WERI-Rb-1 (cell line): ENCODE measurements at regions not wholly inside any gene's neighbourhood (a gene's known extent, or its start where the extent isn't known, plus 50 kb on each side); places are given as distances from the start of the nearest gene placed in this dataset.
A peak's percentile ranks its signal among the peaks of the same experiment; 100 is the strongest.

Experiments used
- DNase-seq: peaks from one replicate; pipeline ENCODE4 v3.0.0-alpha.2; 2020
- H3K27ac ChIP-seq: fragments of 250-450 bp; sonication (Bioruptor Pico); 2 replicates; pipeline ENCODE4 v1.5.1; 2020; ENCODE audit warnings: mild to moderate bottlenecking, moderate library complexity
- H3K27me3 ChIP-seq: fragments of 250-450 bp; sonication (Bioruptor Pico); 2 replicates; pipeline ENCODE4 v1.5.1; 2021; ENCODE audit warnings: mild to moderate bottlenecking, low read depth, moderate library complexity; ENCODE audit not compliant: insufficient read depth, severe bottlenecking
- H3K36me3 ChIP-seq: fragments of 250-450 bp; sonication (Bioruptor Pico); 2 replicates; pipeline ENCODE4 v1.5.1; 2020; ENCODE audit warnings: mild to moderate bottlenecking, moderate library complexity
- H3K4me3 ChIP-seq: 2 replicates; pipeline ENCODE4 v1.5.1; 2011; ENCODE audit warnings: low read depth, mild to moderate bottlenecking, control low read depth, low read length
- H3K9me3 ChIP-seq: fragments of 250-450 bp; sonication (Bioruptor Pico); 2 replicates; pipeline ENCODE4 v1.5.1; 2021; ENCODE audit warnings: mild to moderate bottlenecking, moderate library complexity; ENCODE audit not compliant: severe bottlenecking
- TF ChIP-seq, protein P1 (sequence below): IDR thresholded peaks from 2 replicates; pipeline ENCODE4 v1.5.1; 2011; ENCODE audit warnings: low read depth, mild to moderate bottlenecking, control low read depth, inconsistent platforms, low read length

DNA sequence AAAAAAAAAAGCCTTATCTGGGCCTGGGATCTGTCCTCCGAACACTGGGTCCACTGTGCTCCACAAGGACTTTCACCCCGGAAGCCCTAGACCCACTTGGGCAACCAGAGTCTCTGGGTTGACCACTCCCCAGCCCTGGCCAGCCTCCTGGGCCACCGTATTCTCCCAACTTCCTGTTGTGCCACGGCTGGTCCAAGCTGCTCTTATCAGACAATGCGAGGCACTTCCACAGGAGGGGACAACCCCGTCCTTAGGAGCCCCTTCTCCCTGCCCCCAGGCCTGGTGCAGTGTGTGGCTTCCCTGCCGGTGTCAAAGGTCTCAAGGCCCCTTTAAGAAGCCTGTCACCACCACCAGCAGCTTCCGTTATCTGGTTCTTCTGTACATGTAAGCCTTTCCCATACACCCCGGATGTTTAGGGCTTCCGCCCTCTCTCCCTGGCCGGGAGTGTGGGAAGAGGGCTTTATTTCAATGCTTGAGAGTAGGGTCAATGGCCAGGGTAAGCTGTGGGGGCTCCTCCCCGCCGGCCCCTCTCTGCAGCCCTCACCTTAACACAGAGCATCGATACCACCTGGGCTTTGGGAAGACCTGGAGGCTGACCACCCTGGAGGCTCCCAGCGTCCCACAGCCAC lies 313.0 kb downstream of the SEC14L1 start:
- no peak for DNase-seq
- no peaks in the 10 kb centered on the region for H3K27me3 ChIP-seq
- 0 out of 2 replicates have a peak overlapping the region, but pooled peaks have one; percentile 4 for H3K27ac ChIP-seq
- no peak overlapping the region for H3K4me3 ChIP-seq
- TF ChIP-seq, protein P1, sequence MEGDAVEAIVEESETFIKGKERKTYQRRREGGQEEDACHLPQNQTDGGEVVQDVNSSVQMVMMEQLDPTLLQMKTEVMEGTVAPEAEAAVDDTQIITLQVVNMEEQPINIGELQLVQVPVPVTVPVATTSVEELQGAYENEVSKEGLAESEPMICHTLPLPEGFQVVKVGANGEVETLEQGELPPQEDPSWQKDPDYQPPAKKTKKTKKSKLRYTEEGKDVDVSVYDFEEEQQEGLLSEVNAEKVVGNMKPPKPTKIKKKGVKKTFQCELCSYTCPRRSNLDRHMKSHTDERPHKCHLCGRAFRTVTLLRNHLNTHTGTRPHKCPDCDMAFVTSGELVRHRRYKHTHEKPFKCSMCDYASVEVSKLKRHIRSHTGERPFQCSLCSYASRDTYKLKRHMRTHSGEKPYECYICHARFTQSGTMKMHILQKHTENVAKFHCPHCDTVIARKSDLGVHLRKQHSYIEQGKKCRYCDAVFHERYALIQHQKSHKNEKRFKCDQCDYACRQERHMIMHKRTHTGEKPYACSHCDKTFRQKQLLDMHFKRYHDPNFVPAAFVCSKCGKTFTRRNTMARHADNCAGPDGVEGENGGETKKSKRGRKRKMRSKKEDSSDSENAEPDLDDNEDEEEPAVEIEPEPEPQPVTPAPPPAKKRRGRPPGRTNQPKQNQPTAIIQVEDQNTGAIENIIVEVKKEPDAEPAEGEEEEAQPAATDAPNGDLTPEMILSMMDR: no peak
- H3K36me3 ChIP-seq: peaks cover 51% of the 10 kb centered on the region
- H3K9me3 ChIP-seq: no peaks in the 10 kb centered on the region

DNA sequence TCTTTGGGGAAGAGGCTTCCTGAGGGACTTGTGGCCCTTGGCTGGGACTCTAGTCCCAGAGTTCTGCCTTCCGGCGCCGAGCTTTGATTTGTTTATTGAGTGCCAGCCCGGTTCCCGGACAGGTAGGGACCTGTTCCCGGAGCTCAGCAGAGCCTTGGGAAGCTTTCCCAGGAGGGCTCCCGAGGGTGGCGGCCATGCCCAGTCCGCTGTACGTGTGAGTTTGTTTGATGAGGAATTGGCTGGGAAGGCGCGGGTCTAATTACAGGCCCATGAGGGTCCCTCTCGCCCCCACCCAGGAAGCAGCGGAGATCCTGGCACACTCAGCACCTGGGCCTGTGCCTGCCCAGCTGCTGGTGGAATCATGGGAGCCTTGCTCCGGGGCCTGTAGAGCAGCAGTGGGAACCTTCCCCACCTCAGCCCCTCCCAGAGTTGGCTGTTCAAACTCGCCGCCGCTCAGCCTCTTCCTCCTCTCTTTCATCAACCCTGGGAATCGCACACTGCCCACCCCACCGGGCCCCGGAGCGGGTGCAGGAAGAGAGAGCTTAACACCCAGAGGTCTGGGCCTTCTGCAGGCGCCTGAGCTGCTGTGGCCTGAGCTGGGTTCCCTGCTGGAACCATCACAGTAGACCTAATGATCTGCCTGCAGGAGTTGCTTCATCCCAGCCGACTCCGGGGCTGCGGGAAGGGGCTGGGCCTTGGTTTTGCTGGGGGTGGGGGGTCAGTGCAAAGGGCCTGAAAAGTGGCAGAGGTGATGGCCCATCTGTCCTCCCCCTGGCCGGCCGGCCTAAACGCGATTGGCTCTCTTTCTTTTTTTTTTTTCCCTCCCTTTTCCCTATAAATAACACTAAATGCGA lies 313.7 kb downstream of the SEC14L1 start:
- Histone ChIP-seq H3K27me3 (no peaks in the 10 kb centered on the region), H3K36me3 (peaks cover 50% of the 10 kb centered on the region), H3K9me3 (no peaks in the 10 kb centered on the region), H3K4me3 (no peak overlapping the region), H3K27ac (no peak overlapping the region; the same call in 1 of the 2 replicates)
- TF ChIP-seq, protein P1: no peak
- DNase-seq: no peak

DNA sequence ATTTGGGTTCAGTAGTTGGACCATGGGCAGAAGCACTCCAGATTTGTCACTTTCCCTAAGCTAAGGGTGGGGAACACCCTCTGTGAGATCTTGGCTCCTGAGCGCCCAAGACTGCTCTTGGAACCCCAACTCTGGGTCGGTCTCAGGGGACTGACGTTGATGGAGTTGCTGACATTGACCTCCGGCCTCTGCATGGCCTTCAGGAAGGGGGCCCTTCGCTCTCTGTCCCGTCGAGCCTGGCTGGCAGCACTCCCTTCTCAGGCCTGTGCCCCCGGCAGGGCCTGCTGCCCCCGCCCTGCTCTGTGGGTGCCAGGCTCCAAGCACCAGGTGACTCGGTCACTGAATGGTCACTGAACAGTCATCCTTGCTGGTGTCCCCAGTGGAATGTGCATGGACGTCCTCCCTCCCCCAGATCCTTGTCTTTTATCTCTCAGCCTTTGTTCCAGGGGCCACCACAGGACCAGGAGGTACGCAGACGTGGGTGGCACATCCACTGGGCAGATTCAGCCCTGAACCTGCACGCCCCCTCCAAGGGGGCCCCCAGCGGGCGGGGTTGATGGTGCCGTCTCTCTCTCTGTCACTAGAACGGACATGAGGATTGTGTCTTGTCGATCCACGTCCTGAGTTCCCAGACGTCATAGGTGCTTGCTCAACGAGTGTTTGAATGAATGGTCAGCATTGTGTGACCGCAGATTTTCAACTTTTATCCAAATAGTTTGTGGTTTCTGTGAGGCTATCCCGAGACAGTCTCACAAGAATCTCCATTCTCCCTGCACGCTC lies 314.5 kb downstream of the SEC14L1 start:
- no peaks in the 10 kb centered on the region for H3K9me3 ChIP-seq
- no peak overlapping the region; the same call in 1 of the 2 replicates for H3K27ac ChIP-seq
- H3K36me3 ChIP-seq: peaks cover 50% of the 10 kb centered on the region
- no peaks in the 10 kb centered on the region for H3K27me3 ChIP-seq
- H3K4me3 ChIP-seq: no peak overlapping the region
- TF ChIP-seq, protein P1: no peak
- DNase-seq: no peak

DNA sequence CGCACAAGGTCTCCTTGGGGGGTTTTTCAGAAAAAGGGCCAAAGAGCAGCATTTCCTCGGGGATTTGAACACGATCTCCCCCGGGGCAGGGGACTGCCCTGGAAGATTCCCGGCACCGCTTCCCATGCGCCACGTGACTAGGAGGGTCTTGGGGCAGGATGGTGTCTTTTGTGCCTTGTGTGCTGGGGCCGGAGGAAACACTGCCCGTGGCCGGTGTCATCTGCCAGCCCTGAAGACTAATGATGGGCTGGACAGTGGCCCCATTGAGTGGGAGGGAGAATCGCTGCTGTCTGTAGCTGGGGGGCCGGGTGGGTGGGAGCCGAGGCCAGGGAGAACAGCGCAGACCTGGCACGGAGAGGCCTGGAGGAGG lies 315.1 kb downstream of the SEC14L1 start:
- Histone ChIP-seq H3K36me3 (peaks cover 50% of the 10 kb centered on the region), H3K9me3 (no peaks in the 10 kb centered on the region), H3K27ac (no peak overlapping the region; the same call in 1 of the 2 replicates), H3K27me3 (no peaks in the 10 kb centered on the region), H3K4me3 (no peak overlapping the region)
- TF ChIP-seq, protein P1: no peak
- no peak for DNase-seq

DNA sequence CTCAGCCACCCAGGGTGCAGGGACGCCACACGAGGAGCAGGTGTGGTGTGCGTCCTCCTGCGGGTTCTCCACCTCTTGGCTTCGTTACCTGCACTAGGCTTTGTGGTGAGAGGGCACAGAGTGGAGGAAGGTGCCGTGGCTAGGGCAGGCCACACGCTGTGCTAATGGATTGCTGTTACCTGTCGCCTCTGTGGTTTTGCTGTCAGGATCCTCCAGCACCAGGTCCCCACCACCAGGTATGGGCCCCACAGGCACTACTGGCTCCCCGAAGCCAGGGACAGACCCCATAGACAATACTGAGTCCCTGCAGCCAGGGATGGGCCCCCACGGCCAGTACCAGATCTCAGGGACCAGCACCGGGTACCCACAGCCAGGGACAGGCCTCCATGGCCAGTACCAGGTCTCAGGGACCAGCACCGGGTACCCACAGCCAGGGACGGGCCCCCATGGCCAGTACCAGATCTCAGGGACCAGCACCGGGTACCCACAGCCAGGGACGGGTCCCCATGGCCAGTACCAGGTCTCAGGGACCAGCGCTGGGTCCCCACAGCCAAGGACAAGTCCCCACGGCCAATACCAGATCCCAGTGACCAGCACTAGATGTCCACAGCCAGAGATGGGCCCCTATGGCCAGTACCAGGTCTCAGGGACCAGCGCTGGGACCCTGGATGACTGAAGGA lies 315.6 kb downstream of the SEC14L1 start:
- Histone ChIP-seq H3K27ac (no peak overlapping the region), H3K4me3 (no peak overlapping the region), H3K36me3 (peaks cover 50% of the 10 kb centered on the region), H3K9me3 (no peaks in the 10 kb centered on the region), H3K27me3 (no peaks in the 10 kb centered on the region)
- TF ChIP-seq, protein P1: no peak
- no peak for DNase-seq
